T-cell (primary cell): ENCODE measurements at regions not wholly inside any gene's neighbourhood (a gene's known extent, or its start where the extent isn't known, plus 50 kb on each side); places are given as distances from the start of the nearest gene placed in this dataset.

ENCODE experiments used
- ATAC-seq, 4 experiments: fragments of 200-7000 bp in 3 of 4; fragments of 150-1000 bp in 1 of 4; cut with Tn5 transposase; replicated peaks in 1 of 4; 1 replicate in 3 of 4; 2 replicates in 1 of 4; pipeline ENCODE4 v1.10.0; 2021; ENCODE audit warnings: moderate library complexity in 3 of 4, mild to moderate bottlenecking in 2 of 4, moderate number of reproducible peaks in 1 of 4
- CTCF ChIA-PET, 2 donors: fragments of 300-600 bp; sonication (Branson Sonifier 250); formaldehyde crosslinking; loops; one replicate each; lab custom pipeline; 2022; ENCODE audit warnings: antibody characterized with exemption in 2 of 2; lab: Charles Lee
- POLR2A ChIA-PET, 2 donors: fragments of 300-600 bp; sonication (Branson Sonifier 250); formaldehyde crosslinking; loops; one replicate each; lab custom pipeline; 2022; ENCODE audit warnings: antibody characterized with exemption in 2 of 2; lab: Charles Lee
- DNase-seq, 35 experiments: peaks; one replicate each; pipeline versions ENCODE4 v3.0.0 to v3.0.0-alpha.2; 2013 to 2023
- H3K27ac ChIP-seq: one replicate; pipeline ENCODE4 v1.5.1; 2013; ENCODE audit warnings: low read length
- H3K27me3 ChIP-seq, 2 experiments: replicated peaks in 1 of 2; 1 replicate in 1 of 2; 2 replicates in 1 of 2; pipeline versions ENCODE4 v1.6.1 to v1.7.0; 2013; ENCODE audit warnings: low read length in 1 of 2, mixed read lengths in 1 of 2; ENCODE audit not compliant: control insufficient read depth in 2 of 2, insufficient read depth in 2 of 2; ENCODE audit errors: extremely low read depth in 1 of 2
- H3K36me3 ChIP-seq, 2 donors: 1 replicate in 1 of 2; 2 replicates in 1 of 2; pipeline versions ENCODE4 v1.6.1 to v1.7.0; 2013; ENCODE audit warnings: low read length in 1 of 2; ENCODE audit not compliant: control insufficient read depth in 2 of 2, insufficient read depth in 1 of 2; ENCODE audit errors: extremely low read depth in 1 of 2
- H3K4me1 ChIP-seq, 2 experiments: 1 replicate in 1 of 2; 2 replicates in 1 of 2; pipeline versions ENCODE4 v1.6.1 to v1.7.0; 2013; ENCODE audit warnings: low read length in 2 of 2, mixed read lengths in 1 of 2; ENCODE audit not compliant: insufficient read depth in 2 of 2, control insufficient read depth in 1 of 2; ENCODE audit errors: extremely low read depth in 1 of 2
- H3K4me3 ChIP-seq, 2 donors: 1 replicate in 1 of 2; 2 replicates in 1 of 2; pipeline versions ENCODE4 v1.5.1 to v1.7.0; 2013; ENCODE audit warnings: mild to moderate bottlenecking in 2 of 2, low read length in 1 of 2, moderate library complexity in 1 of 2; ENCODE audit not compliant: control insufficient read depth in 1 of 2; ENCODE audit errors: extremely low read depth in 1 of 2
- H3K9me3 ChIP-seq: 2 replicates; pipeline ENCODE4 v1.7.0; 2013
- H3K27ac Mint-ChIP-seq, 2 donors: one replicate each; pipeline ENCODE4 v1.8.0; 2020 to 2021; ENCODE audit warnings: mild to moderate bottlenecking in 2 of 2, mixed read lengths in 2 of 2
- H3K27me3 Mint-ChIP-seq, 2 donors: one replicate each; pipeline ENCODE4 v1.8.0; 2021 to 2022; ENCODE audit warnings: mixed read lengths in 2 of 2
- H3K36me3 Mint-ChIP-seq: one replicate; pipeline ENCODE4 v1.8.0; 2021; ENCODE audit warnings: mixed read lengths
- H3K4me1 Mint-ChIP-seq, 3 donors: one replicate each; pipeline ENCODE4 v1.8.0; 2020 to 2022; ENCODE audit warnings: mixed read lengths in 3 of 3, mild to moderate bottlenecking in 1 of 3
- H3K4me3 Mint-ChIP-seq, 3 donors: one replicate each; pipeline ENCODE4 v1.8.0; 2020 to 2022; ENCODE audit warnings: mild to moderate bottlenecking in 3 of 3, mixed read lengths in 3 of 3, moderate library complexity in 3 of 3
- H3K9me3 Mint-ChIP-seq, 3 donors: one replicate each; pipeline ENCODE4 v1.8.0; 2020 to 2022; ENCODE audit warnings: mixed read lengths in 3 of 3
- WGBS: methylation state at CpG from one replicate; pipeline ENCODE4 v1.1.5; 2013; ENCODE audit warnings: missing lambda C conversion rate; ENCODE audit not compliant: insufficient coverage; 5-methylcytosine and 5-hydroxymethylcytosine counted together

DNA sequence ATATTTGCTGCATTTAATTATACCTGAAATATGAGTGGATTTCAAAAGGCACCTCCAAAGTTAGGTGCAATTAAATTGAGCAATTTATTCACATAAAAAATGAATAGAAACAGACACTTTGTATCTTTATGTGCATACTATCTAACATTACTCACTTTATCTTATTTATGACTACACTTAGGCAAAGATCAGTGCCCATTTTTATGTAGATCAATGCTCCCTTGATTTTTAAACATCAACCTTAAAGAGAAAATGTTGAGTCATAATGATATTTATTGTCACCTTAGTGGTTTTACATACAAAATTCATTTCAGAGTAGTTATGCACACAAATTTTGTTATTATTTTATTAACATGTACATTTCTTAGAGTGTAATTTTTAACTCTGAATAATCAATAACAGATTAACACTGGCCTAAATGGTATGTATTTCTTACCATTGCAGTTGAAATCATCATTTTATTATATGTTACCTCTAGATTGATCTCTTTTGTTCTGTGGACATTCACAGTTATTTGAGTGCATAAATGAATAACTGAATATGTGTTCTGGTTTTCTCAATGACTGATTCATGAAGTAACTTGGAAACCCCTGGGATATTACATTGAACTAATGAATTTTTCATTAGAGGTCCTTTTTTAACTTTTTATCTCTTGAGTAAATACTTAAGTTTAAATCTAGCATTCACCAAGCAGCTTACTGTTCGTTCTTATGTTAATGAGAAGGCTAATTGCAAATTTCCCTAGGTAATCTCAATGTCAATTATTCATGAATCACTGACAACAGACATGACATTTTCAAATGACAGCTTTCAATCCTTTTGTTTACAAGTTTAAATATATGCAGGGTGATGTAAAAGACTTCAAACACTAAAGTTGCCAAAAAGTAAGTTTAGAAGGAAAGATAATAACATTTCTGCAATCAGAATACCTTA lies 1182.0 kb upstream of the PABPC4L start:
- H3K36me3 Mint-ChIP-seq = no peaks in the 10 kb centered on the region
- H3K9me3 Mint-ChIP-seq = peaks cover 9 to 17% (median 15%) of the 10 kb centered on the region in 3 donors
- WGBS = no CpG with 5 or more reads among the region's 1 CpG
- H3K27ac ChIP-seq = no peak overlapping the region
- ATAC-seq = no peak
- DNase-seq = no peak
- H3K4me3 ChIP-seq = no peak overlapping the region
- H3K4me1 ChIP-seq = no peaks in the 10 kb centered on the region
- H3K4me3 Mint-ChIP-seq = no peak overlapping the region
- POLR2A ChIA-PET = no interaction called here
- no peaks in the 10 kb centered on the region for H3K4me1 Mint-ChIP-seq
- no peaks in the 10 kb centered on the region for H3K9me3 ChIP-seq
- no peak overlapping the region for H3K27ac Mint-ChIP-seq
- no peaks in the 10 kb centered on the region for H3K27me3 ChIP-seq
- no peaks in the 10 kb centered on the region for H3K36me3 ChIP-seq
- no peaks in the 10 kb centered on the region for H3K27me3 Mint-ChIP-seq
- CTCF ChIA-PET = no interaction called here

DNA sequence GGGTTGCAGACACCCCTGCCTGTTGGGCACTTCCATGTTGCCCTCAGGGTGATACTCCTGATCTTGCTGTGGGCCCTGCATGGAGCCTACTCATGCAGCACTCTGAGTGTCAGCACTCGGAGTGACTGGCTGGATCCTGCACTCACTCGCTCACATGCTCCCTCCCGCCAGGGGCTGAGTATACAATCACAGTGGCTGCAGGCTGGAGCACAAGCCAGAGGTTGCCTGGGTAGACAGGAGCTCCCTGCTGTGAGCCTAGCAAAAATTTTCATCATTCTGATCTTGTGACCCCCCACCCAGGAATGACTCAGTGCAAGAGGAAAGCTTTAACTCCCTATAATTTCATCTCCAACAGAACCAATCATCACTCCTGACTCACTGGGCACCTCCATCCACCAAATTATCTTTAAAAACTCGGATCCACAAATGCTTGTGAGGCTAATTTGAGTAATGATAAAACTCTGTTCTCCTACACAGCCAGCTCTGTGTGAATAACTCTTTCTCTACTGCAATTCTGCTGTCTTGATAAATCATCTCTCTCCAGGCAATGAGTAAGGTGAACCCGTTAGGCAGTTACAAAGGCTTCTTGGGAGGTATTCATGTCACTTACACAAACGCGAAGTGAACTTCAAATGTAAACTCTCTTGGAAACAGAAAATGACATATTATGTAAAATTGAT lies 1180.8 kb upstream of the PABPC4L start:
- Histone ChIP-seq H3K4me3 (no peak overlapping the region), H3K27me3 (no peaks in the 10 kb centered on the region), H3K9me3 (no peaks in the 10 kb centered on the region), H3K27ac (no peak overlapping the region), H3K4me1 (no peaks in the 10 kb centered on the region), H3K36me3 (no peaks in the 10 kb centered on the region)
- 78% methylated on average over 4 of the region's 7 CpGs for WGBS
- CTCF ChIA-PET = no interaction called here
- Mint-ChIP-seq H3K4me1 (no peaks in the 10 kb centered on the region), H3K36me3 (no peaks in the 10 kb centered on the region), H3K4me3 (no peak overlapping the region), H3K27me3 (no peaks in the 10 kb centered on the region), H3K9me3 (peaks cover 17 to 24% (median 18%) of the 10 kb centered on the region in 3 donors), H3K27ac (no peak overlapping the region)
- ATAC-seq (no peak), DNase-seq (no peak)
- POLR2A ChIA-PET = interaction anchor here in 1 of 2 donors (0.6 kb wide), 1 partner anchor 607 kb away, joined by 3 read pairs; no protein-coding TSS in a partner anchor

DNA sequence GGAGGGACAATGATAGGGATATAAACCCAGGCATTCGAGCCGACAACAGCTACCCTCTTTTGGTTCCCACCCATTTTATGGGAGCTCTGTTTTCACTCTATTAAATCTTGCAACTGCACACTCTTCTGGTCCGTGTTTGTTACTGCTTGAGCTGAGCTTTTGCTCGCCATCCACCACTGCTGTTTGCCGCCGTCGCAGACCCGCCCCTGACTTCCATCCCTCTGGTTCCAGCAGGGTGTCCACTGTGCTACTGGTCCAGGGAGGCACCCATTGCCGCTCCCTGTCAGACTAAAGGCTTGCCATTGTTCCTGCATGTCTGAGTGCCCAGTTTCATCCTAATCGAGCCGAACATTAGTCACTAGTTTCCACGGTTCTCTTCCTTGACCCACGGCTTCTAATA lies 1170.5 kb upstream of the PABPC4L start:
- no peaks in the 10 kb centered on the region for H3K4me1 Mint-ChIP-seq
- DNase-seq = no peak
- no peaks in the 10 kb centered on the region for H3K36me3 Mint-ChIP-seq
- Histone ChIP-seq H3K9me3 (no peaks in the 10 kb centered on the region), H3K36me3 (no peaks in the 10 kb centered on the region), H3K27me3 (no peaks in the 10 kb centered on the region), H3K4me3 (no peak overlapping the region), H3K27ac (no peak overlapping the region), H3K4me1 (no peaks in the 10 kb centered on the region)
- CTCF ChIA-PET = no interaction called here
- H3K27ac Mint-ChIP-seq = no peak overlapping the region
- peaks cover 13 to 20% (median 16%) of the 10 kb centered on the region in 3 donors for H3K9me3 Mint-ChIP-seq
- H3K4me3 Mint-ChIP-seq = no peak overlapping the region
- 89% methylated on average over 12 of the region's 13 CpGs for WGBS
- POLR2A ChIA-PET = no interaction called here
- ATAC-seq = no peak
- no peaks in the 10 kb centered on the region for H3K27me3 Mint-ChIP-seq

DNA sequence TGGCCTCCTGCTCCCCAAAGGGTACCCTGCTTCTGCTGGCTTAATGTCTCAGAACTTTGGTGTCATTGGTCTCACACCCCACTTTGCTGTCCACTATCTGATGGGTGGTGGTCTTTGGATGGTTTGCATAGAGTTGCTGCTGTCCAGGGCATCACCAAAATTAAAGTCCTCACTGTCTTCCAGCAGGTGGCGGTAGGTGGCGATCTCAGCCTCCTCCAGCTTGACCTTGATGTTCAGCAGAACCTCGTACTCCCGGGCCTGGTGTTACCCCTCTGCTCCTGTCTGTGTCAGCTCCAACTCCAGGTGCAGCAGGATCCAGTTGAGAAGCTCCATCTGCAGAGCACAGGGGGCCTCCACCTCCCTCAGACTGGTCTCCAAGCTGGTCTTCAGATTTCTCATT lies 1169.5 kb upstream of the PABPC4L start:
- Histone ChIP-seq H3K27ac (no peak overlapping the region), H3K4me3 (no peak overlapping the region), H3K27me3 (no peaks in the 10 kb centered on the region), H3K9me3 (no peaks in the 10 kb centered on the region), H3K4me1 (no peaks in the 10 kb centered on the region), H3K36me3 (no peaks in the 10 kb centered on the region)
- H3K27ac Mint-ChIP-seq = no peak overlapping the region
- H3K4me1 Mint-ChIP-seq = no peaks in the 10 kb centered on the region
- no peaks in the 10 kb centered on the region for H3K27me3 Mint-ChIP-seq
- no peaks in the 10 kb centered on the region for H3K36me3 Mint-ChIP-seq
- 69% methylated on average over 4 of the region's 4 CpGs for WGBS
- ATAC-seq = no peak
- CTCF ChIA-PET = no interaction called here
- H3K4me3 Mint-ChIP-seq = no peak overlapping the region
- POLR2A ChIA-PET = no interaction called here
- no peak for DNase-seq
- peaks cover 6 to 21% (median 14%) of the 10 kb centered on the region in 3 donors for H3K9me3 Mint-ChIP-seq

DNA sequence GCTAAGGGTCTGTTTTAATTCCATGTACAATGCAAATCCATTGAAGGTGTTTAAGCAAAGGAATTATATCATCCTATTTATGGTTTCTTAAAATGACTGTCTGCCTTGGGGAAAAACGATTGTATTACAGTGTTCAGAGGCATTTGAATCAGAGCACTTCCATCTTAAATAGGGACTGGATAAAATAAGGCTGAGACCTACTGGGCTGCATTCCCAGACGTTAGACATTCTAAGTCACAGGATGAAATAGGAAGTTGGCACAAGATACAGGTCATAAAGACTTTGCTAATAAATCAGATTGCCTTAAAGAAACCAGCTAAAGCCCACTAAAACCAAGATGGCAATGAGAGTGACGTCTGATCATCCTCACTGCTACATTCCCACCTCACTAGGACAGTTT lies 1167.2 kb upstream of the PABPC4L start:
- Histone ChIP-seq H3K4me1 (no peaks in the 10 kb centered on the region), H3K36me3 (no peaks in the 10 kb centered on the region), H3K27ac (no peak overlapping the region), H3K4me3 (no peak overlapping the region), H3K27me3 (no peaks in the 10 kb centered on the region), H3K9me3 (no peaks in the 10 kb centered on the region)
- Mint-ChIP-seq H3K27me3 (no peaks in the 10 kb centered on the region), H3K4me1 (no peaks in the 10 kb centered on the region), H3K9me3 (peaks cover 6 to 18% (median 7%) of the 10 kb centered on the region in 3 donors), H3K36me3 (no peaks in the 10 kb centered on the region), H3K27ac (no peak overlapping the region), H3K4me3 (no peak overlapping the region)
- no peak for ATAC-seq
- no peak for DNase-seq
- POLR2A ChIA-PET = no interaction called here
- 0% methylated on average over 1 of the region's 3 CpGs for whole genome bisulfite sequencing
- CTCF ChIA-PET = no interaction called here

DNA sequence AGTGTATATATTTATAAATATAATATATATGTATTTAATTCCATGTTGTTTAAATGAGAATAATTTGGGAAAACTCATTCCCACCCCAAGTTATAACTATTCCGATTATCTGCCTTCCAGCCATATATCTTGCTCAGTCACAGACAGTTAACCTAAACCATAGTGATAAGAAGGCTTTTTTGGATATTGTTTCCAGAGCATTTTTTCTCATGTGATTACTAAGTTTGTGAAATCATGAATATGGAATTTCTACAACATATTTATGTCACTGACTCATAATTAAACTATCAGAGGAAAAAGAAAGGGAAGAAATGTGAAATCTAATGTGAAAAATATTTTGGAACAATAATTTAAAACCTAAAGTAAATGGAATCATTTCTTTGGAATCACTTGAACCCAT lies 1163.5 kb upstream of the PABPC4L start:
- Histone ChIP-seq H3K4me3 (no peak overlapping the region), H3K4me1 (no peaks in the 10 kb centered on the region), H3K27ac (no peak overlapping the region), H3K36me3 (no peaks in the 10 kb centered on the region), H3K27me3 (no peaks in the 10 kb centered on the region), H3K9me3 (no peaks in the 10 kb centered on the region)
- H3K27me3 Mint-ChIP-seq = no peaks in the 10 kb centered on the region
- ATAC-seq (no peak), DNase-seq (no peak)
- no CpG with 5 or more reads among the region's 1 CpG for WGBS
- H3K36me3 Mint-ChIP-seq = no peaks in the 10 kb centered on the region
- H3K4me3 Mint-ChIP-seq = no peak overlapping the region
- no peak overlapping the region for H3K27ac Mint-ChIP-seq
- H3K9me3 Mint-ChIP-seq = peaks cover 0 to 10% (median 0%) of the 10 kb centered on the region in 3 donors
- POLR2A ChIA-PET = no interaction called here
- CTCF ChIA-PET = no interaction called here
- H3K4me1 Mint-ChIP-seq = no peaks in the 10 kb centered on the region
